Astrocyte (in vitro differentiated cells and primary cell): ENCODE measurements at regions not wholly inside any gene's neighbourhood (a gene's known extent, or its start where the extent isn't known, plus 50 kb on each side); places are given as distances from the start of the nearest gene placed in this dataset.

ENCODE experiments used
- DNase-seq: peaks from one replicate; pipeline ENCODE4 v3.0.0-alpha.2; 2010; ENCODE audit warnings: low read depth
- FAIRE-seq: peaks from 2 replicates; lab custom pipeline; 2011; peaks lifted over from hg19 to GRCh38; lab: Jason Lieb, UNC
- H2AFZ ChIP-seq: 2 replicates; pipeline ENCODE4 v1.6.0; 2012; ENCODE audit warnings: low read depth, low read length, inconsistent platforms
- H3K27ac ChIP-seq: 2 replicates; pipeline ENCODE4 v1.5.1; 2011; ENCODE audit warnings: low read depth, low read length, inconsistent platforms
- H3K27me3 ChIP-seq: 2 replicates; pipeline ENCODE4 v1.6.0; 2011; ENCODE audit warnings: low read length, inconsistent platforms; ENCODE audit not compliant: insufficient read depth
- H3K36me3 ChIP-seq: 2 replicates; pipeline ENCODE4 v1.5.1; 2011; ENCODE audit warnings: low read length, inconsistent platforms; ENCODE audit not compliant: insufficient read depth
- H3K4me1 ChIP-seq: 2 replicates; pipeline ENCODE4 v1.5.1; 2011; ENCODE audit warnings: low read length, inconsistent platforms; ENCODE audit not compliant: insufficient read depth
- H3K4me2 ChIP-seq: 2 replicates; pipeline ENCODE4 v1.6.0; 2012; ENCODE audit warnings: low read length, inconsistent platforms
- H3K4me3 ChIP-seq: 2 replicates; pipeline ENCODE4 v1.5.1; 2011; ENCODE audit warnings: low read depth, mild to moderate bottlenecking, low read length, inconsistent platforms; ENCODE audit not compliant: insufficient read depth
- H3K79me2 ChIP-seq: 2 replicates; pipeline ENCODE4 v1.6.0; 2012; ENCODE audit warnings: mild to moderate bottlenecking, low read length, inconsistent platforms; ENCODE audit not compliant: insufficient read depth
- H3K9ac ChIP-seq: 2 replicates; pipeline ENCODE4 v1.6.0; 2012; ENCODE audit warnings: mild to moderate bottlenecking, low read length, inconsistent platforms
- H3K9me3 ChIP-seq: 2 replicates; pipeline ENCODE4 v1.5.1; 2012; ENCODE audit warnings: low read depth, mild to moderate bottlenecking, low read length, inconsistent platforms; ENCODE audit not compliant: insufficient read depth
- H4K20me1 ChIP-seq: 2 replicates; pipeline ENCODE4 v1.6.0; 2012; ENCODE audit warnings: low read length, inconsistent platforms; ENCODE audit not compliant: insufficient read depth
- H3K27ac Mint-ChIP-seq: one replicate; pipeline ENCODE4 v1.8.0; 2021; ENCODE audit warnings: mild to moderate bottlenecking, mixed read lengths; ENCODE audit not compliant: unreplicated experiment
- H3K27me3 Mint-ChIP-seq: one replicate; pipeline ENCODE4 v1.8.0; 2021; ENCODE audit warnings: low read depth, mixed read lengths; ENCODE audit not compliant: unreplicated experiment
- H3K36me3 Mint-ChIP-seq: one replicate; pipeline ENCODE4 v1.8.0; 2021; ENCODE audit warnings: low read depth, mixed read lengths; ENCODE audit not compliant: unreplicated experiment
- H3K4me1 Mint-ChIP-seq: one replicate; pipeline ENCODE4 v1.8.0; 2021; ENCODE audit warnings: low read depth, mixed read lengths; ENCODE audit not compliant: unreplicated experiment
- H3K4me3 Mint-ChIP-seq: one replicate; pipeline ENCODE4 v1.8.0; 2021; ENCODE audit warnings: mild to moderate bottlenecking, moderate library complexity, mixed read lengths; ENCODE audit not compliant: unreplicated experiment
- H3K9me3 Mint-ChIP-seq: one replicate; pipeline ENCODE4 v1.8.0; 2021; ENCODE audit warnings: mild to moderate bottlenecking, mixed read lengths; ENCODE audit not compliant: unreplicated experiment
- CTCF ChIP-seq: IDR thresholded peaks from 2 replicates; pipeline ENCODE4 v1.5.1; 2011; ENCODE audit warnings: low read depth, mild to moderate bottlenecking, inconsistent platforms, low read length, moderate library complexity; ENCODE audit not compliant: insufficient read depth
- EZH2 ChIP-seq: IDR thresholded peaks from 2 replicates; pipeline ENCODE4 v1.6.1; 2012; ENCODE audit warnings: mild to moderate bottlenecking, low read length, inconsistent platforms; ENCODE audit not compliant: insufficient read depth

- H3K79me2 ChIP-seq = no peaks in the 10 kb centered on the region
- H3K4me1 Mint-ChIP-seq = no peaks in the 10 kb centered on the region
- peaks cover 17% of the 10 kb centered on the region for H3K4me1 ChIP-seq
- no peaks in the 10 kb centered on the region for H3K9me3 ChIP-seq
- no peaks in the 10 kb centered on the region for H3K27me3 ChIP-seq
- H3K36me3 Mint-ChIP-seq = no peaks in the 10 kb centered on the region
- H2AFZ ChIP-seq = peak overlapping the region; percentile 79
- TF ChIP-seq CTCF (no peak), EZH2 (no peak)
- no peaks in the 10 kb centered on the region for H3K9me3 Mint-ChIP-seq
- H3K4me3 ChIP-seq = peak overlapping the region; percentile 71
- no peak overlapping the region for H3K27ac Mint-ChIP-seq
- H3K4me2 ChIP-seq = peak overlapping the region; percentile 91
- H3K27me3 Mint-ChIP-seq = no peaks in the 10 kb centered on the region
- no peaks in the 10 kb centered on the region for H3K36me3 ChIP-seq
- H3K4me3 Mint-ChIP-seq = no peak overlapping the region
- H3K9ac ChIP-seq = peak overlapping the region; percentile 84
- FAIRE-seq (no peak), DNase-seq (peak; percentile 93)
- H3K27ac ChIP-seq = peak overlapping the region; percentile 71
- no peaks in the 10 kb centered on the region for H4K20me1 ChIP-seq
These were observed 341.3 kb downstream of the USP25 start for GRCh38 chr21:16071092-16071491.

DNA sequence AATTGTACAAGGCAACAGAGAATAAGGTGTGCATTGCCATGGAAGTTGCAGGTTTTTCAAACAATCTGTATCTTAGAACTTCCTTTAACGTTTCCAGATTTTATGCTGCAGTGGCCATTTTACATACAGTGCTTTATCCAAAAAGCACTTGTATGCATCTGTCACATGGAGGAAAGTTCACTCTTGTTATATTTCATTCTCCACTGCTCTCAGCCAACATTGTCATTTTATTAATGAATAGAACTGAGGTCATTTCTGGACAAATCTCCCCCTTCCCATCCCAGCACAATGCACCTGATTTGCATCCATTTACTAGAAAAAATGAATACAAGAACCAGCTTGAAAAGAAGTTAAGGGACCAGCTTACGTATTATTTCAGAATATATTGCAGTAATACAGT, 342.0 kb downstream of the USP25 start:
- Mint-ChIP-seq H3K4me3 (no peak overlapping the region), H3K27me3 (no peaks in the 10 kb centered on the region), H3K36me3 (no peaks in the 10 kb centered on the region), H3K4me1 (no peaks in the 10 kb centered on the region), H3K9me3 (no peaks in the 10 kb centered on the region), H3K27ac (no peak overlapping the region)
- no peaks in the 10 kb centered on the region for H3K79me2 ChIP-seq
- H3K4me3 ChIP-seq = peak overlapping the region; percentile 71
- no peaks in the 10 kb centered on the region for H3K27me3 ChIP-seq
- H3K9me3 ChIP-seq = no peaks in the 10 kb centered on the region
- peak overlapping the region; percentile 84 for H3K9ac ChIP-seq
- FAIRE-seq (no peak), DNase-seq (no peak)
- H4K20me1 ChIP-seq = no peaks in the 10 kb centered on the region
- H3K4me2 ChIP-seq = peak overlapping the region; percentile 91
- peaks cover 17% of the 10 kb centered on the region for H3K4me1 ChIP-seq
- H2AFZ ChIP-seq = no peak overlapping the region
- no peak for TF ChIP-seq CTCF
- no peak for TF ChIP-seq EZH2
- H3K27ac ChIP-seq = peak overlapping the region; percentile 83
- no peaks in the 10 kb centered on the region for H3K36me3 ChIP-seq

- no peaks in the 10 kb centered on the region for H3K9me3 ChIP-seq
- TF ChIP-seq CTCF = no peak
- TF ChIP-seq EZH2 = no peak
- H3K36me3 Mint-ChIP-seq = no peaks in the 10 kb centered on the region
- no peak overlapping the region for H2AFZ ChIP-seq
- no peak for DNase-seq
- peak overlapping the region; percentile 84 for H3K9ac ChIP-seq
- H3K4me1 ChIP-seq = peaks cover 17% of the 10 kb centered on the region
- no peaks in the 10 kb centered on the region for H4K20me1 ChIP-seq
- H3K27ac ChIP-seq = peak overlapping the region; percentile 83
- H3K36me3 ChIP-seq = no peaks in the 10 kb centered on the region
- H3K4me2 ChIP-seq = peak overlapping the region; percentile 91
- H3K4me3 ChIP-seq = peak overlapping the region; percentile 71
- FAIRE-seq = no peak
- H3K27me3 Mint-ChIP-seq = no peaks in the 10 kb centered on the region
- no peaks in the 10 kb centered on the region for H3K4me1 Mint-ChIP-seq
- no peaks in the 10 kb centered on the region for H3K27me3 ChIP-seq
- H3K4me3 Mint-ChIP-seq = no peak overlapping the region
- H3K79me2 ChIP-seq = no peaks in the 10 kb centered on the region
- H3K9me3 Mint-ChIP-seq = no peaks in the 10 kb centered on the region
- no peak overlapping the region for H3K27ac Mint-ChIP-seq
These were observed 342.4 kb downstream of the USP25 start for GRCh38 chr21:16072221-16072620.
